HUDEP-2 (cell line): ENCODE measurements at regions not wholly inside any gene's neighbourhood (a gene's known extent, or its start where the extent isn't known, plus 50 kb on each side); places are given as distances from the start of the nearest gene placed in this dataset.
"Not testable (repeated sequence)": the region's sequence is repeated elsewhere in the genome, so short reads cannot be mapped to it uniquely, and the experiment has no call there.

Experiments
- DNase-seq, 76 experiments: peaks; one replicate each; lab custom pipeline; 2025; ENCODE audit not compliant: unreplicated experiment in 76 of 76; lab: John Stamatoyannopoulos, UW

DNA sequence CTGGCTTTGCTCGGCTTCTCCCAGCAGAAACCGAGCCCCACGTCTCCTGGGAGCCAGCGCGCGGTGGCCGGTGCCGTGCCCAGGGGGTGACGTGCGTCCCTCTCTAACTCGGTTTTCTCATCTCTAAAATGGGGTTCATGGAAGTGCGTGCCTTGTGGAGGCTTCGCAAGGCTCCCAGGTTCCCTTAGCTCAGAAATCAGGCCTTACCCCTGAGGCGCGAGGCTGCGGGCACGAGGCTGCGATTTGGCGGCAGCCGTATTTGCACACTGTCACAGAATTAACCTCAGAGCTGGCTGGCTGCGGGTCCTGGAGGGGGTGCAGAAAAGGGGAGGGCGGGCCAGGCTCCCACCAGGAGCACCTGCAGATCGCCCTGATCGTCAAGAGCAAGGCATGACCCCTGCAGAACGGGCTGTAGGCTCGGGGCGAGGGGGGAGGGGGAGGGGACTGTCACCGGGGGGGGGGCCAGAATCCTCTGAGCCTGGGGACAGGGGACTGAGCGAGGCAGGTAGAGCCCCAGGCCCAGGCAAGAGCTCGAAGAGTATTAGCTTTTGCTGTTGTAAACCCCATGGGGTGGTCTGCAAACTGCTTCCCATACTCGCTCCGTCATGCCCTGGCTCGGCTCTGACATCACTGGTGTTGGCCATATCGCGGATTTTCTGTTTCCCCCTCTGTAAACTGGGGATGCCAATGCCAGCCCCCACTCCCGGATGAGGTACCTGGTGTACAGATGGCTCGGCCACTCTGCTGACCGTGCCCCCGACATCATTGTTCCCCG, 62.2 kb downstream of the CCNE1 start:
- DNase-seq = no peak

DNA sequence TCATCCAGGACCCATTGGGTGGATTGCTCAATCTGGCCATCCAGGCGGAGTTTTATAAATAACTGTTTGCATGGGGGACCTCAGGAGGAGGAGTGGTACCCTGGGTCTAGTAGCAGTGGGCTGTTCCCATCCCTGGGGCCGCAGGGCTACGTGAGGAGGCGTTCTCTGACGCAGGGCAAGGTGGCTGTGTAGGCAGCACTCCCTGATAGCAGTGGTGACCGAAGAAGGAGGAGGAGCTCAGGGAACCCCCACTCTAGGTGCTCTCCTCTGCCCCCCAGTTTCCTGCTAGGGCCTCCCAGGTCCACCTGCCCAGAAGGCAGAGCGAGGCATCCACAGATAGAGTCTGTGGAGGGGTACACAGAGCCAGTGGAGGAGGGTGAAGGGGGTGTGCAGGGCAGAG, 64.1 kb downstream of the CCNE1 start:
- DNase-seq = no peak

DNA sequence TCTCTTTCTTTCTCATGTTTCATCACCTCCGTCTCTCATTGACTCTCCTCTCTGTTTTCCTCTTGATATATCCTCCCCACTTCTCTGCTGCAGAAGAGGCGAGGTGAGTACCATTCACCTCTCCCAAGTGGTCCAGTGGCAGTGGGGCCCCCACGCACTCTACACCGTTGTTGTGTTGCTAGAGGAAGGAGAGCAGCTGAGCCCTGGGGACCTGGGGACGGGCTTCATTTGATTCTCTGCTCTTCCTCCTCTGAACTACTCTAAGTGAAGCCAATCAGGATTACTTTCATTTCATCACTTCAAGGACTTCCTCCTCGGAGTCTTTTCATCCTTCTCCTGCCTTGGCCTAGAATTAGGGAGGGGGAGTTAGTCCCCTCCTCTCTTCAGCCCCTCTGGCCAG, 64.6 kb downstream of the CCNE1 start:
- no peak for DNase-seq

DNA sequence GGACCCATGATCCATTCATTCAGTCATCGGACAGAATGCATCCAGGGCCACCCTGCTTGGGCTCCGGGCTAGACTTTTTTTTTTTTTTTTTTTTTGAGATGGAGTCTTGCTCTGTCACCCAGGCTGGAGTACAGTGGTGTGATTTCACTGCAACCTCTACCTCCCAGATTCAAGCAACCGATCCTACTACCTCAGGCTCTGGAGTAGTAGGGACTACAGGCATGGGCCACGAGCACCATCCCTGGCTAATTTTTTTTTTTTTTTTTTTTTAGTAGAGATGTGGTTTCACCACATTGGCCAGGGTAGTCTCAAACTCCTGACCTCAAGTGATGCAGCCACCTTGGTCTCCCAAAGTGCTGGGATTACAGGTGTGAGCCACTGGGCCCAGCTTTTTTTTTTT, 65.1 kb downstream of the CCNE1 start:
- not testable (repeated sequence) for DNase-seq

DNA sequence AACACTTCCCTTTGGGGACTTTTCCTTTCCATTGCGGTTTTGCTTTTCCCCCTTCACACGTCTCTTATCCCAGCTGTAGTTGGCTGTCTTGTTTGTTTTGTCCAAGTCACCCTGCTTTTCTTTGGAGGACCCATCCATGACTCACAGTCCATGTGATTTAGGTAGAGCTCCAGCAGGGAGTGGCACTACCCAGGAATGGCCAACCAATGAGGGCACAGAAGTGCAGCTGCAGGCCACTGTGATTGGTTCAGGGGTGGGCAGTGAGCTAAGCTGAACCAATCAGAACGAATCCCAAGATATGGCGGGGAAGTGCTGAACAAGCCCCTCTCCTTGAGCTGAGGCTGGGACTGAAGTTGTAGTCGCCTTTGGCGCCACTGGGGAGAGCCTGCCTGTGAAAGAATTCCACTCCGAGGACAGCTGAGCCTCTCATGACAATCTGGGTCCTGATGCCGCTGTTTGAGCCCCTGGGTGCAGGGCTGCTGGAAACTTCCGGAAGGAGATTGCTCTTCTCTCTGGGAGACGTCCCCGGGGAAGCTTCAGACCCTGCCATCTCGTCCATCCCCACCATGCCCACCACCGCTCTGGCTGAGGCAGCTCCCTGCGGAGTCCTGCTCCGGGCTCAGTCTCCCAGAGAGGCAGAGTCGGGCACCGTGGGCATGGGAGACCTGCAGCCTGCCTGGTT, 62.9 kb upstream of the URI1 start:
- DNase-seq = peak in 7 of 76 experiments; percentile 13 to 42 (median 21)

DNA sequence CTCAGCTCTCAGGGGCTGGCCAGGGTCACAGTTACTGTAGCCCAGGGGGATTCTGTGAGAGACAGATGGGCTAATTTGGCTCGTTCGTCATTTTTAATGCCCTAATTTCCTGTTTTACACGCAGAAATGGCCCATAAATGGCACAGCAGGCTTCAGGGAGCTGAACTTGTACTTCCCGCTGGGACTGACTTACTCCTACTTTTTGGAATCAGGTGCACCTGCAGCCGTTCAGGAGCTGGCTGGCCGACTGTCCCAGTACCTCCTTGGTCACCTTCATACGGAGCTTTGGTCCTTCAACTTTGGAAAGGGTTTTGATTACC, 62.4 kb upstream of the URI1 start:
- no peak for DNase-seq

DNA sequence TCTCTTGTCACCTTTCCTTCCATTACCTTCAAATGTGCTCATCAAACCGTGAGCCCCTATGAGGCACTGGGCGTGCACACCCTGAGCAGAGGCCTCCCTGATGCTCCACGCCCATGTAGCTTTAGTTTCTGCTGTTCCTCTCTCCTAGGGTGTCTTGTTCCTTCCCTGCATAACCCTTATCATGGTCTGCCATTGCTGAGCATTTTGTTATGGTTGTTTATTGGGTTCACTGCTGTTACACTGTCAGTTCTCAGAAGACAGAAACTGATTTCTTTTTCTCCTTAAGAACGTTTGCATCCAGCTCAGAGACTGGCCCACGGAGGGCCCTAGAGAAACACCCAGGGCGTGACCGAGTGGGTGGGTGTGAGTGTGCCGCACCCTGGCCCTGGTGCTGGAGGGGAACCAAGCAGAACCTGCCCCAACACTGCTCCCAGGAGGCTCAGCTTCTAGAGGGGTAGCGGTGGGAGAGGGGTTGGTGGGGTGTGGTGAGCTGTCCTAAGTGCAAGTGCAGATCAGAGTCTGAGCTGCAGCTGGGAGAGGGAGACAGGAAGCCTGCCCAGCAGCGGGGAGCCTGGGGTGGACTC, 61.4 kb upstream of the URI1 start:
- peak in 15 of 76 experiments; percentile 8 to 58 (median 24) for DNase-seq

DNA sequence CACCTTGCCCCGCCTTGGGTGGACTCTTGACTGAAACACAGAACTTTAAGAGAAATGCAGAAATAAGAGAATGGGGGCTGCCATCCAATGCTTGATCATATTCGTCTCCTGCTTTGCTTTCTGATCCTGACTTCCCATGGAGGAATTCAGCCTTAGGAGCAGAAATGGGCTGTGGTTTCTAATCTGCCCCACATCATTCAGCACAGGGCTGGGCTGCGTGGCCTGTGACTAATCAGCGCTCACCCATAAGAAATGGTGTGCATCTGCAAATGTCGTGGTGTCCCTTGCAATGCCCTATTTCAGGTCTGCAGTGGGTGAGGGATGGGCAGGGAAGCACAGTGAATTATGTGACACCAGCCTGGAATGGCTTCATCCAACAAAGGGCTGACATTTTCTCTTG, 60.7 kb upstream of the URI1 start:
- DNase-seq = no peak

DNA sequence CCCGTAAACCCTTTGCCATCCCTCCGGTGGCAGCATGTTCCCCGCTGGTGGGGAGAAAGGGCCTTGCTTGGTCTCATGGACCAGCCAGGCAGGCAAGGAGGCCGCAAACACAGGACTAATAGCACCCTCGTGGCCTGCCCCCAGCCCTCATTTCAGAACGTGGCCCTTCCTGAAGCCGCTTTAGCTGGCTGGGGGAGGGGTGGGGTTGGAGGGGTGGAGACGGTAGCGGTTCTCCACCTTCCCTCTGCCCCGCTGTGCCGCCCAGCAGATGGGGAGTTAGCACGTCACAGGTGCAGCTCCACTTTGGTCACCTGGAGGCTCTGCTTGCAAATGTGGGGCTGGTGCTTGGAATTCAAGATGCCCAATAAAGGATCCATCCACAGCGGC, 59.3 kb upstream of the URI1 start:
- no peak for DNase-seq

DNA sequence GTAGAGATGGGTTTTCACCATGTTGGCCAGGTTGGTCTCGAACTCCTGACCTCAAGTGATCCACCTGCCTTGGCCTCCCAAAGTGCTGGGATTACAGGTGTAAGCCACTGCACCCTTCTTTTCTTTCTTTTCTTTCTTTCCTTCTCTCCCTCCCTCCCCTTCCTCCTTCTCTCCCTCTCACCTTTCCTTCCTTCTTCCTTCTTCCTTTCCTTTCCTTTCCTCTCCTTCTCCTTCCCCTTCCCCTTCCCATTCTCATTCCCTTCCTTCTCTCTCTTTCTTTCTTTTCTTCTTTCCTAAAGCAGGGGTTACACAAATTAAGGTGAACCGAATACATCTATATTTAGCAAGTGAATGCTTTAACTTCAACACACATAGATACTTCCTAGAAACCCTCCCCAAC, 58.0 kb upstream of the URI1 start:
- no peak for DNase-seq

DNA sequence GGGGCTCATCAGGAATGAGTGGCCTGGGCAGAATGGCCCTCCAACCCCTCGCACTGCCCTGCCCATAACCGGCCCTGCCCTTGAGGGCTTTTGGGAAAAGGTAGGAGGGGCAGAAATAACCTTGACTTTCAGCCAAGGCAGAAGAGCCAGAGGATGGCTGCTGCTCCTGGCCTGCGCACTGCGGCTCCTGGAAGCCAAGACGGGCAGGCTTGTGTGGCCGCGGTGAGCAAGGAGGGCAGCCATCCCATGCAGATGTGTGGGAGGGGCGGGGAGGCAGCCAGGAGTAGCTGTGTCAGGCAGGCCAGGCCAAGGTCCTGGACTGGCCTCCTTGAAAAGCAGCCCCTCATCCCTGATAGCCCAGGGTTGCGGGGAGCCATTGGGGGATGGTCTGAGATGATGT, 57.6 kb upstream of the URI1 start:
- DNase-seq = no peak

DNA sequence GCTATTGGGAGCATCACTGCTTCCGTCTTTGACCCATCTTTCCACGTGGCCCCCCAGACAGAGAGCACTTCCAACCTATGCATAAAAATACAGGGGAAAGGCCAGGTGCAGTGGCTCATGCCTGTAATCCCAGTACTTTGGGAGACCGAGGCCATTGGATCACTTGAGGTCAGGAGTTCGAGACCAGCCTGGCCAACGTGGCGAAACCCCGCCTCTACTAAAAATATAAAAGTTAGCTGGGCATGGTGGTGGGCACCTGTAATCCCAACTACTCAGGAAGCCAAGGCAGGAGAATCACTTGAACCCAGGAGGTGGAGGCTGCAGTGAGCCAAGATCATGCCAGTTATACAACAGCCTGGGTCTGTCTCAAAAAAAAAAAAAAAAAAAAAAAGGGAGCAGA, 55.9 kb upstream of the URI1 start:
- DNase-seq = not testable (repeated sequence)

DNA sequence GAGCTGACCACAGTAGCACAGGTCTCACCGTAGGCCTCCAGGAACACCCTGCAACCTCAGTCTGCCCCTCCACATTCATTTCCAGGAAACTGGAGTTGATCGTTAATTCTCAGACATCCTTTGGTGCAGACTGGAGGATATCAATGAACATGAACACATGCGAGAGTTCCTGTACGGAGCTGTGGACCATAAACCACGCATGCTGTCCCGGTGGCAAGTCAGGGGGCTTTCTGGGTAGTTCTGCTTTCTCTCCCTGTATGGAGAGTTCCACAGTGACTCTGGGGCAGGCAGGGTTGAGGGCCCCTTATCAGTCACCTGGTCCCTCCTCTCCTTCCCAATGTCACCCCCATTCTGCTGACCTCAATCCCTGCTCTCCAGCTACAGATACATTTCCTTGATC, 55.5 kb upstream of the URI1 start:
- no peak for DNase-seq

DNA sequence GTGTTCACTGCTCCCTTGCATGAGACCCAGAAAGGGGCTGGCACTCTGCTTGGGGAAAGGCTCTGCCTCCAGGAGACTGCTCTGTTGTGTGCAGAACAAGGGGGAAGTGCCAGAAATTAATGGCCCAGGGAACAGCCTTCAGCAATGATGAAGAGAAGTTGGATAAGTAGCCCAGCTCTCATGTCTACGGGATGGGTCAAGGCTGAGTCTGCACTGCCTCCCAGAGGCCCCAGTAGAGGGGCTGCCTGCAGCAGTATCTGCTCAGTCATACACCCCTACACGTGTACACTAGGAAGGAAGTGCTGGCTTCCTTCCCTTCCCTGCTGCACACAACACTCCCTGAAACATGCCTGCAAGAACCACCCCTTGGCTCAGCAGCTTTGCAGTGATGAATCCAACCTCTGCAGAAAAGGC, 54.6 kb upstream of the URI1 start:
- no peak for DNase-seq

DNA sequence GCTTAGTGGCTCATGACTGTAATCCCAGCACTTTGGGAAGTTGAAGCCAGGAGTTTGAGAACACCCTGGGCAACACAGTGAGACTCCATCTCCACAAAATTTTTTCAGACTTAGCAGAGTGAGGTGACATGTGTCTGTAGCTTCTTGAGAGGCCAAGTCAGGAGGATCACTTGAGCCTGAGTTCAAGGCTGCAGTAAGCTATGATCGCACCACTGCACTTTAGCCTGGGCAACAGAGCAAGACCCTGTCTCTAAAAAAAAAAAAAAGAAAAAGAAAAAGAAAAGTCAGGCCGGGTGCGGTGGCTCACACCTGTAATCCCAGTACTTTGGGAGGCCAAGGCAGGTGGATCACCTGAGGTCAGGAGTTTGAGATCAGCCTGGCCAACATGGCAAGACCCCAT, 54.0 kb upstream of the URI1 start:
- not testable (repeated sequence) for DNase-seq

DNA sequence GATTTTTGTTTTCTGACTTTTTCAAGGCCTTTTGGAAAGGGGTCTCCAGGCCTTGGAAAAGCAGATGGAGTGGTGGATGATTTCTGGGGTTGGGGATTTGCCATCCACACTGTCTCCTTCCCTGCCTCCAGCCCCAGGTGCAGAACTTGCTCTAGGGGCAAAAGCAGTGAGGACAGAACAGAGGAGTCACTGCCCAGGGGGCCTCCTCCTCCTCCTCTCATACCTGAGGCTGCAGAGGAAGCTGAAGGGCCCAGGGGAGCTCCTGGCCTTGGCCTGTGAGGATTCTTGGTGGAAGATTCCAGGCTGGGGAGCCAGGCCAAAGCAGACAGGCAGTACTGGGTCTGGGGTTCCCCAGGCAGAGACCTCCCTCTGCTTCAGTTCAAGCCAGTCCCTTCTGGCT, 52.3 kb upstream of the URI1 start:
- DNase-seq = no peak

DNA sequence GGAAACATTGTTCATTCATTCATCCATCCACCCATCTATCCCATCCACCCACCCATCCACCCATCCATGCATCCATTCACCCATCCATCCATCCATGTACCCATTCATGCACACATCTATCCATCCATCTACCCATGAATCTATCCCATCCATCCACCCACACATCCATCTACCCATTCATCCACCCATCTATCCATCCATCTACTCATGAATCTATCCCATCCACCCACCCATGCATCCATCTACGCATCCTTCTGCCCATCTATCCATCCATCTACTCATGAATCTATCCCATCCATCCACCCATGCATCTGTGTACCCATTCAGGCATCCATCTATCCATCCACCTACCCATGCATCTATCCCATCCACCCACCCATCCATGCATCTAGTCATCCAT, 51.6 kb upstream of the URI1 start:
- no peak for DNase-seq
